ENCODE measurements at regions not wholly inside any gene's neighbourhood (a gene's known extent, or its start where the extent isn't known, plus 50 kb on each side); places are given as distances from the start of the nearest gene placed in this dataset.

- Histone ChIP-seq H3K36me3 (ENCODE audit: control insufficient read depth in 1 of 2, insufficient read depth in 2 of 2, low read depth in 1 of 2, low read length in 2 of 2) (no peaks in the 10 kb centered on the region), H2BK12ac (ENCODE audit: low read length in 2 of 2) (peak overlapping the region in 1 of 2 experiments; percentile 67), H2AK5ac (ENCODE audit: low read length, severe bottlenecking) (no peak overlapping the region), H3K27ac (ENCODE audit: low read length, poor library complexity, severe bottlenecking) (no peak overlapping the region), H3K4me2 (ENCODE audit: low read length, poor library complexity, severe bottlenecking) (no peak overlapping the region), H3K4me1 (ENCODE audit: control insufficient read depth, insufficient read depth, low read depth, low read length) (peaks cover 3% of the 10 kb centered on the region), H3K27me3 (ENCODE audit: control insufficient read depth in 1 of 2, insufficient read depth in 1 of 2, low read length in 2 of 2) (no peaks in the 10 kb centered on the region), H3K9ac (ENCODE audit: low read length) (peak overlapping the region; percentile 70), H3K14ac (ENCODE audit: low read length in 2 of 2) (no peak overlapping the region), H3K79me1 (replicated peaks; ENCODE audit: low read length, poor library complexity, severe bottlenecking) (no peaks in the 10 kb centered on the region), H2BK120ac (ENCODE audit: low read depth, low read length) (no peak overlapping the region), H3K9me3 (ENCODE audit: control insufficient read depth, low read length) (no peaks in the 10 kb centered on the region), H3K23ac (ENCODE audit: low read length in 2 of 2) (no peak overlapping the region), H3K4ac (ENCODE audit: low read depth in 1 of 2, low read length in 2 of 2) (no peak overlapping the region), H4K91ac (ENCODE audit: low read length) (no peak overlapping the region), H2BK15ac (ENCODE audit: low read depth, poor library complexity, severe bottlenecking) (no peak overlapping the region), H3K4me3 (ENCODE audit: insufficient read depth in 1 of 2, low read depth in 1 of 2, low read length in 2 of 2) (no peak overlapping the region), H3K18ac (ENCODE audit: low read depth in 1 of 2, low read length in 2 of 2) (peak overlapping the region in 1 of 2 experiments; percentile 48), H2AFZ (ENCODE audit: low read depth, low read length) (no peak overlapping the region), H2BK5ac (ENCODE audit: low read depth, low read length, poor library complexity, severe bottlenecking) (no peak overlapping the region), H4K8ac (ENCODE audit: low read length) (no peak overlapping the region)
- peak; percentile 88 for DNase-seq
- WGBS, result 23% methylated on average over 4 of the region's 5 CpGs
Measured at GRCh38 chr14:53539489-53540126, 386.5 kb upstream of the DDHD1 start.

GRCh38 chr14:53538316-53538881 lies 385.3 kb upstream of the DDHD1 start:
- DNase-seq, result peak; percentile 69
- Histone ChIP-seq H3K79me1 (replicated peaks; ENCODE audit: low read length, poor library complexity, severe bottlenecking) (no peaks in the 10 kb centered on the region), H2AFZ (ENCODE audit: low read depth, low read length) (no peak overlapping the region), H2BK120ac (ENCODE audit: low read depth, low read length) (peak overlapping the region; percentile 82), H3K4me2 (ENCODE audit: low read length, poor library complexity, severe bottlenecking) (no peak overlapping the region), H2AK5ac (ENCODE audit: low read length, severe bottlenecking) (no peak overlapping the region), H2BK15ac (ENCODE audit: low read depth, poor library complexity, severe bottlenecking) (no peak overlapping the region), H3K4ac (ENCODE audit: low read depth in 1 of 2, low read length in 2 of 2) (no peak overlapping the region), H3K4me3 (ENCODE audit: insufficient read depth in 1 of 2, low read depth in 1 of 2, low read length in 2 of 2) (no peak overlapping the region), H3K27me3 (ENCODE audit: control insufficient read depth in 1 of 2, insufficient read depth in 1 of 2, low read length in 2 of 2) (no peaks in the 10 kb centered on the region), H4K91ac (ENCODE audit: low read length) (peak overlapping the region; percentile 52), H2BK5ac (ENCODE audit: low read depth, low read length, poor library complexity, severe bottlenecking) (no peak overlapping the region), H3K36me3 (ENCODE audit: control insufficient read depth in 1 of 2, insufficient read depth in 2 of 2, low read depth in 1 of 2, low read length in 2 of 2) (no peaks in the 10 kb centered on the region), H2BK12ac (ENCODE audit: low read length in 2 of 2) (peak overlapping the region in 1 of 2 experiments; percentile 94), H3K23ac (ENCODE audit: low read length in 2 of 2) (no peak overlapping the region), H3K27ac (ENCODE audit: low read length, poor library complexity, severe bottlenecking) (no peak overlapping the region), H3K4me1 (ENCODE audit: control insufficient read depth, insufficient read depth, low read depth, low read length) (peaks cover 3% of the 10 kb centered on the region), H3K9me3 (ENCODE audit: control insufficient read depth, low read length) (no peaks in the 10 kb centered on the region), H3K9ac (ENCODE audit: low read length) (peak overlapping the region; percentile 37), H4K8ac (ENCODE audit: low read length) (no peak overlapping the region), H3K14ac (ENCODE audit: low read length in 2 of 2) (no peak overlapping the region), H3K18ac (ENCODE audit: low read depth in 1 of 2, low read length in 2 of 2) (peak overlapping the region; percentile 72 to 74)
- WGBS, result 0% methylated on average over 1 of the region's 2 CpGs

- Histone ChIP-seq H3K23ac (ENCODE audit: low read length in 2 of 2) (no peak overlapping the region), H2BK120ac (ENCODE audit: low read depth, low read length) (peak overlapping the region; percentile 82), H2BK12ac (ENCODE audit: low read length in 2 of 2) (peak overlapping the region; percentile 91 to 94), H3K36me3 (ENCODE audit: control insufficient read depth in 1 of 2, insufficient read depth in 2 of 2, low read depth in 1 of 2, low read length in 2 of 2) (no peaks in the 10 kb centered on the region), H3K4me3 (ENCODE audit: insufficient read depth in 1 of 2, low read depth in 1 of 2, low read length in 2 of 2) (no peak overlapping the region), H2AK5ac (ENCODE audit: low read length, severe bottlenecking) (peak overlapping the region; percentile 76), H3K27me3 (ENCODE audit: control insufficient read depth in 1 of 2, insufficient read depth in 1 of 2, low read length in 2 of 2) (no peaks in the 10 kb centered on the region), H3K27ac (ENCODE audit: low read length, poor library complexity, severe bottlenecking) (no peak overlapping the region), H4K8ac (ENCODE audit: low read length) (peak overlapping the region; percentile 61), H3K9me3 (ENCODE audit: control insufficient read depth, low read length) (no peaks in the 10 kb centered on the region), H3K18ac (ENCODE audit: low read depth in 1 of 2, low read length in 2 of 2) (peak overlapping the region; percentile 72 to 91), H2BK15ac (ENCODE audit: low read depth, poor library complexity, severe bottlenecking) (no peak overlapping the region), H3K4ac (ENCODE audit: low read depth in 1 of 2, low read length in 2 of 2) (peak overlapping the region; percentile 60 to 87), H2BK5ac (ENCODE audit: low read depth, low read length, poor library complexity, severe bottlenecking) (no peak overlapping the region), H4K91ac (ENCODE audit: low read length) (peak overlapping the region; percentile 52), H3K14ac (ENCODE audit: low read length in 2 of 2) (peak overlapping the region in 1 of 2 experiments; percentile 31), H2AFZ (ENCODE audit: low read depth, low read length) (no peak overlapping the region), H3K79me1 (replicated peaks; ENCODE audit: low read length, poor library complexity, severe bottlenecking) (no peaks in the 10 kb centered on the region), H3K4me2 (ENCODE audit: low read length, poor library complexity, severe bottlenecking) (no peak overlapping the region), H3K9ac (ENCODE audit: low read length) (peak overlapping the region; percentile 37), H3K4me1 (ENCODE audit: control insufficient read depth, insufficient read depth, low read depth, low read length) (peaks cover 3% of the 10 kb centered on the region)
- WGBS, result 73% methylated on average over 5 of the region's 5 CpGs
- DNase-seq, result peak; percentile 69
Measured at GRCh38 chr14:53537422-53538315, 384.5 kb upstream of the DDHD1 start.

- Histone ChIP-seq H3K4me3 (ENCODE audit: insufficient read depth in 1 of 2, low read depth in 1 of 2, low read length in 2 of 2) (no peak overlapping the region), H2AK5ac (ENCODE audit: low read length, severe bottlenecking) (no peak overlapping the region), H3K79me1 (replicated peaks; ENCODE audit: low read length, poor library complexity, severe bottlenecking) (no peaks in the 10 kb centered on the region), H3K14ac (ENCODE audit: low read length in 2 of 2) (no peak overlapping the region), H2BK12ac (ENCODE audit: low read length in 2 of 2) (no peak overlapping the region), H3K4ac (ENCODE audit: low read depth in 1 of 2, low read length in 2 of 2) (peak overlapping the region in 1 of 2 experiments; percentile 46), H2BK120ac (ENCODE audit: low read depth, low read length) (peak overlapping the region; percentile 54), H4K91ac (ENCODE audit: low read length) (no peak overlapping the region), H4K8ac (ENCODE audit: low read length) (no peak overlapping the region), H3K4me2 (ENCODE audit: low read length, poor library complexity, severe bottlenecking) (no peak overlapping the region), H3K9me3 (ENCODE audit: control insufficient read depth, low read length) (no peaks in the 10 kb centered on the region), H3K23ac (ENCODE audit: low read length in 2 of 2) (no peak overlapping the region), H3K36me3 (ENCODE audit: control insufficient read depth in 1 of 2, insufficient read depth in 2 of 2, low read depth in 1 of 2, low read length in 2 of 2) (no peaks in the 10 kb centered on the region), H3K27ac (ENCODE audit: low read length, poor library complexity, severe bottlenecking) (no peak overlapping the region), H3K27me3 (ENCODE audit: control insufficient read depth in 1 of 2, insufficient read depth in 1 of 2, low read length in 2 of 2) (no peaks in the 10 kb centered on the region), H3K18ac (ENCODE audit: low read depth in 1 of 2, low read length in 2 of 2) (no peak overlapping the region), H3K4me1 (ENCODE audit: control insufficient read depth, insufficient read depth, low read depth, low read length) (peaks cover 3% of the 10 kb centered on the region), H2BK5ac (ENCODE audit: low read depth, low read length, poor library complexity, severe bottlenecking) (no peak overlapping the region), H3K9ac (ENCODE audit: low read length) (no peak overlapping the region), H2BK15ac (ENCODE audit: low read depth, poor library complexity, severe bottlenecking) (no peak overlapping the region), H2AFZ (ENCODE audit: low read depth, low read length) (no peak overlapping the region)
- 95% methylated on average over 1 of the region's 2 CpGs for WGBS
- DNase-seq, result no peak
Measured at GRCh38 chr14:53536446-53536845, 383.3 kb upstream of the DDHD1 start.
